ENCODE measurements at regions not wholly inside any gene's neighbourhood (a gene's known extent, or its start where the extent isn't known, plus 50 kb on each side); places are given as distances from the start of the nearest gene placed in this dataset.

GRCh38 chr15:37261685-37262084 lies 161.3 kb upstream of the MEIS2 start:
- DNase-seq = no peak

- DNase-seq = no peak
Observed at GRCh38 chr15:37262922-37263608, 162.7 kb upstream of the MEIS2 start.

DNA sequence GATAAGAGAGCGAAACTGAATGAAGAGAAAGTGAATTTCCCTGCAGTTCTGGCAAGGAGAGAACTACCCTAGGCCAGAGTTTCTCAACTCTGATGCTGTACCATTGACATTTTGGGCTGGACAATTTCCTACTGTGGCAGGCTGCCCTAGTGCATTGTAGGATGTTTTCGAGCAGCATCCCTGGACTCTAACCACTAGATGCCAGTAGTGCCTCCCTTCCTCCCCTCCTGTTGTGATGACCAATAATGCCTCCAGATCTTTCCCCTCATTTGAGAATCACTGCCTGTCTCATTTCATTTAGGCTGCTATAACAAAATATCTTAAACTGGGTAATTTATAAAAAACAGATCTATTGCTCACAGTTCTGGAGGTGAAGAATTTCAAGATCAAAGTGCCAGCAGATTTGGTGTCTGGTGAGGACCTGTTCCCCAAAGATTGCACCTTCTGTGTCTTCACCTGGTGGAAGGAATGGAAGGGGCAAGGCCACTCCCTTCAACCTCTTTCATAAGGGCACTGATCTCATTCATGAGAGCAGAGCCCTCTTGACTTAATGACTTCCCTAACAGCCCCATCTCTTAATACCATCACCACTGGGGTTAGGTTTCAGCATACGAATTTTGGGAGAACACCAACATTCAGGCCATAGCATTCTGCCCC lies 188.9 kb upstream of the MEIS2 start:
- peak; percentile 1 to 38 for DNase-seq

DNA sequence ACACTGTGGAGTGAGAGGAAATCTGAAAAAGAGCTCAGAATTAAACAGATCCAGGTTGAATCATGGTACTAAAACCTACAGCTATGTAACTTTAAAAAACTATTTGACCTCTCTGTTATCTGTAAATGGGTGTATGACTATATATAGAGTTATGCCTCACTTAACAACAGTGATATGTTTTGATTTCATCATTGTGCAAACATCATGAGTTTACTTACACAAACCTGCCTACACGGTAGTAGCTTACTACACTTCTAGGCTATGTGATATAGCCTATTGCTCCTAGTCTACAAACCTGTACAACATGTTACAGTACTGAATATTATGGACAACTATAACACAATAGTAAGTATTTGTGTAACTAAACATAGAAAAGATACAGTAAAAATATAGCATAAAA lies 191.6 kb upstream of the MEIS2 start:
- DNase-seq = no peak

GRCh38 chr15:37298271-37298670 lies 197.9 kb upstream of the MEIS2 start:
- no peak for DNase-seq

DNA sequence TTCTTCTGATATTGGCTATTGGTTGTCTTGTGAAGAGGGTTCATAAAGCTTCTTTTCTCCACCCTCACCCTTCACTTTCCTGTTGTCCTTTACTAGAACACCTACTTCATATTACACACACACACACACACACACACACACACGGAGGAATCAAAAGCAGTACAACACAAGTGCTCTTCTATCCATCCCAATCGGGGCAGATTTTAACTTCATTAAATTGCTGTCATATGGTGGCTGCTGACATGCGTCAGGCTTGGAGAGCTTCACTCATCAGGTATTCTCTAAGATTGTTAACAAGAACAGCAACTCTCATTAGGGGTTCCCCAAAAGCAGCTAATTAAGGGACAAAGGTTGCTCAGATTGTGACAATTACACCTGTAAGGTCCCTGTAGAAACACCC lies 239.1 kb upstream of the MEIS2 start:
- DNase-seq = peak in 1 of 2 experiments; percentile 37

DNA sequence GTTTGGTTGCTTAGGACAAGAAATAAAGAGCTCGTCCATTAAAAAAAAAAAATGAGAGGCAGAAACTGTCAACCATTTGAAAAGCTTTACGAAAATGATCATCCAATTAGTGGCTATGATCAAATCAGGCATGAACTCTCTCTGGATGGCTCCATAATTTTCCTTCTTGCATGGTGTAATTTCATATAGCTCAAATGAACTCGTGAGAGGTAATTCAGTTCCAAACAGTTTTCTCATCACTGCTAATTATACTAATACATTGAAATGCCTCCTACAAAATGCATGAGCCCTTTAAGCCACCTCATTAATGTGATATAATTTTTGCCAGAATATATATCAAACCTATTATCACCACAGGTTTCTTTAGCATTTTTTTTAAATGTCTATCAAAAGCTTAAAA lies 239.5 kb upstream of the MEIS2 start:
- DNase-seq = peak in 1 of 2 experiments; percentile 37

DNA sequence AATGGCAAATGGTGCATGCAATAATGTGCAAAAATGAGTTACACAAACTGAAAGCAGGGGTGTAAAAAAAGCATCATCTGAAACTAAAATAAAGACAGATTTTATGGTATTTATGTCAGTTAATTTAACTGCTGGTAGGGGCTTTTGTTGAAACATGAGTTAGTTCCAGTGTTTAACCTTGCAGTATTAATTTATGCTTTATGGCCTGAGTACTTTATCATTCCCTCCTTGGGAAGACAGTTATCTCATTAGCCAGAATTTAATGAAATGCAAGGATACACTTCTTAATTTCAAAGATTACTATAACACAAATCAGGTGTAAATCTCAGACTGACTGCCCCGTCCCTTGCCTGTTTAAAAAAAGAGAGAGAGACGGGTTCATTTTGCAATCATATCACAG lies 240.1 kb upstream of the MEIS2 start:
- no peak for DNase-seq

DNA sequence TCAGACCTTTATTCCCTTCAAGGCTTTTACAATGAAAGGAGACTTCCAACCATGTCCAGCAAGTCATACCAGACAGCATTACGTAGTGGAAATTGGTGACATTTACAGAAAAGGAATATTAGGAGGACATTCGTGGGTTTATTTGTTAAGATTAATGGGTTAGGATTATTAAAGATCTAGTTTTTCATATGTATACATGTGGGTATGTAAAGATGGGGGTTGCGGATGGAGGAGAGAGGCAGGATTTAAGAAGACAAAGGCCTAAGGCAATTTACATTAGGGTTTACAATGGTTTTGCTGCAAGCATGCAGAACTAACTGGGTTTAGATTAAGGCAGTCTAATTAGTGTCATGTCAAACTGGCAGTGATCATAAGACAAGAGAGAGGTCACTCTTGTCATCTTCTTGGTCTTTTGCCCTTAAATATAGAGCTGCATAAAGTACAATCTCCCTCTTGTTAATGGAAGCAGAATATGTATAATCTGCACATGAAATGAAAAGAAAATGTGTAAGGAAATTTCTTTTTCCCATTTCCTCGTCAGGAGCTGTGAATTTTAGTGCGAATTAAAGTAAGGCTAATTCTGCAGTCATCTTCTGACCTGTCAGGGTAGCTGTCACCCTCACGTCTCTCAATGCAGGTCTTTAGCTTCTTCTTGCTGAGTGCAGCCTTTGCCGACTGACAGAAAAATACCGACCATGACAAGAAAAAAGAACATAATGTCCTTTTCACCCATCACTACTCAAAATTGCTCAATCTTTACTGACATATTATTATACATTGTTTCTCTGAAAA lies 258.9 kb upstream of the MEIS2 start:
- DNase-seq = no peak

GRCh38 chr15:37359893-37360290 lies 259.5 kb upstream of the MEIS2 start:
- no peak for DNase-seq

DNA sequence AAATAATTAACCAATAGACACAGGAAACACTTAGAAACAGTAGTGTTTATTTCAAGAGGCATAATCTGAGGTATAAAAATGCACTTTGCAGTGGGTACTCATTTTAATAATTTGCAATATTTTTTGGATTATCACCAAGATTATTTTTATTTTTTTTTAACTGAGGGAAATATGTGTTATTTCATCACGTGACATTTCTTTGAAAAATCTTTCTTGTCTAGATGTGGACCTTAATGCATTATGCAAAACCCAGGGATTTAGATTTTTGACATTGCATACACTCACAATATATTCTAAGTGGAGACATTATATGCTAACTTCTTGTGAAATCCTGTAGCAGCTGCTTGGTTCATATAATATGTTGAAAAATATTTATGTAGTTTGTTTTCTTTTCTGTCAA lies 260.4 kb upstream of the MEIS2 start:
- no peak for DNase-seq

DNA sequence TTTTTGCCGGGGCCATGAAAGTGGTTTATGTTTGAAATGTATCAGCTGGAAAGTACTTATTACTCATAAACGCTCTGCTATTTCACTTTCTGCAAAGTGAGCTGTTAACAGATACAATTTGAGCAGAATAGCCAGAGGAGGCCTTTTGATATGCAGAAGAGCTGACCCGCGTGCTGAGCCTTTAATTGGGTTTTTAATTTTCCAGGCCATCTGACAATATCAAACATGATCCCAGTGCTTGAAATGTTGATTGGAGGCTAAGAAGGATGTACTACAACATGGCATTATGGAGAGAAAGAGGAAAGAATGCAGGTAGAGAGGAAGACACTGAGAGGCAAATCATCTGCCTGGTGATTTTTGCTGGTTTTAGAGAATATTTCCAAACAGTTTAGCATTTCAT lies 261.3 kb upstream of the MEIS2 start:
- peak in 1 of 2 experiments; percentile 6 for DNase-seq

DNA sequence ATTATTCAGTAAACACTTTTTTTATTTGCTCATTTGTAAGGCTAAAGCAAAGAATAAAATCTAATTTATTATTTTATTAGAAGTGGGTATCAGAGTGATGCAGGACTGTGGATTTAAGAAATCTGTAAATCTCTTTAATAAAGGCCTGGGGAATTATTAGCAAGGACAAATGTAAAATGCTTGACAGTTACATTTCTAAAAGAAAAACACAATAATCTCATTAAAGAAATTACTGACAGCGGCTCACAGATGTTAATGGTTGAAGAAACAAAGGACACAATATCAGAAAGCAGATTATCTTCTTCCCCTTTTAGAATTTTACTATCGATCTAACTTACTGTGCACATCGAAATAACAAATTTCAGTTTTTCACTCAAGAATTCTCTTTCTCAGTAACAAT lies 262.1 kb upstream of the MEIS2 start:
- DNase-seq = no peak

GRCh38 chr15:37368961-37369360 lies 268.6 kb upstream of the MEIS2 start:
- no peak for DNase-seq

DNA sequence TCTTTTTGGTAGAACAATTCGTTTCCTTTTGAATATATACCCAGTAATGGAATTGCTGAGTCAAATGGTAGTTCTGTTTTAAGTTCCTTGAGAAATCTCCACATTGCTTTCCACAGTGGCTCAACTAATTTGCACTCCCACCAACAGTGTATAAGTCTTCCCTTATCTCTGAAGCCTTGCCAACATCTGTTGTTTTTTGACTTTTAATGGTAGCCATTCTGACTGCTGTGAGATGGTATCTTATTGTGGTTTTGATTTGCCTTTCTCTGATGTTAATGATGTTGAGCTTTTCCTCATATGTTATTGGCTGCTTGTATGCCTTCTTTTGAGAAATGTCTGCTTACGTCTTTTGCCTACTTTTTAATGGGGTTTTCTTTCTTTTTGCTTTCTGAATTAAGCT lies 270.6 kb upstream of the MEIS2 start:
- DNase-seq = no peak

DNA sequence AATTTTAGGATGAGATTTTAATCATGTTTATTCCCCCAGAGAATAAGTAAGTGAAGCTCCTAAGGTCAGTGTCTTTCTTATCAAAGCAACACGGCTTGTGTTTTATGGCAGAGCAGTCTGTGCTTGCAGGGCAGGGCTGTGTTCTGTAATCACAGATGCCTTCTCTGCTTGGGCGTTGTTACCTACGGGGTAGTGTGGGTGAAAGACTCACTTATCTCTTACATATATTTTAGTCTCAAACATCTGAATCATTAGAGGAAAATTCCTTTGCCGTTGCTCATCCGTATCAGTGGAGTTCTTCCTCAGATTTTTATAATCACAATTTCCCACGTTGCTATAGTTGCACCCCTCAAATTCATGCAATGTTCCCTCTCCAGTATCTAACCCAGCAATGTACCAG lies 271.7 kb upstream of the MEIS2 start:
- no peak for DNase-seq

DNA sequence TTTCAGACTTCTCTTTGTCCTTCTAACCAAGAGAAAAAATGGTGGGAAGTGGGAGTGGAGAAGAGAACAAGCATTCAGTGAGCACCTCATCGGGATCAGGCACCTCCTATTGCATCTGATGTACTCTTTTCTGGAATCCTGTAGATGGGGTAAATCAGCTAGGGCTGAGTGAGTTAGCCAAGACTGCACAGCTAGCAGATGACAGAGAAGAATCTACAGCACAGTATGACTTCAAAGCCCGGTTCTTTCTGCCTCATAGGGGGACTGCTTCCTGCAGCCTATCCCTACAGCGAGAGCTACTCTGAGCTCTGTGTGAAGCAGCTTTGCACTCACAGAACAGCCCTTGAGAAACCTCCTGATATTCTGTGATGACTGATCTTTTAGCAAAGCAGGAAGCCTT lies 275.2 kb upstream of the MEIS2 start:
- DNase-seq = no peak

DNA sequence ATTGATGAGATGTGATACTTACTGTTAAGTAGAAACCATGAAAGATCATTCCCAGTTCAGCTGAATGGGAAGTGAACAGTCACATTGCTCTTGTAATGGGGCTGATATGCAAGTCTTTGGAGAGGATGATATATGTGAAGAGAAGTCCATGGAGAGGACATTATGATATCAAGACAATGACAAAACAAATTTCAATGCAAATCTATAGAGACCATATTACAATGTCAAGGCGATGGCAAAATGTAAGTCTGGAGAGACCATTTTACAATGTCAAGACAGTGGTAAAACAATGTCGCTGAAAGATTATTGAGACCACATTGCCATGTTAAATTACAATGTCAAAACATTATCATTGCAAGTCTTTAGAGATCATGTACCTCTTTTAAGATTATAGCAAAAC lies 277.1 kb upstream of the MEIS2 start:
- no peak for DNase-seq

- DNase-seq = no peak
Observed at GRCh38 chr15:37394402-37395099, 294.2 kb upstream of the MEIS2 start.

- no peak for DNase-seq
Observed at GRCh38 chr15:37395100-37395468, 294.7 kb upstream of the MEIS2 start.

DNA sequence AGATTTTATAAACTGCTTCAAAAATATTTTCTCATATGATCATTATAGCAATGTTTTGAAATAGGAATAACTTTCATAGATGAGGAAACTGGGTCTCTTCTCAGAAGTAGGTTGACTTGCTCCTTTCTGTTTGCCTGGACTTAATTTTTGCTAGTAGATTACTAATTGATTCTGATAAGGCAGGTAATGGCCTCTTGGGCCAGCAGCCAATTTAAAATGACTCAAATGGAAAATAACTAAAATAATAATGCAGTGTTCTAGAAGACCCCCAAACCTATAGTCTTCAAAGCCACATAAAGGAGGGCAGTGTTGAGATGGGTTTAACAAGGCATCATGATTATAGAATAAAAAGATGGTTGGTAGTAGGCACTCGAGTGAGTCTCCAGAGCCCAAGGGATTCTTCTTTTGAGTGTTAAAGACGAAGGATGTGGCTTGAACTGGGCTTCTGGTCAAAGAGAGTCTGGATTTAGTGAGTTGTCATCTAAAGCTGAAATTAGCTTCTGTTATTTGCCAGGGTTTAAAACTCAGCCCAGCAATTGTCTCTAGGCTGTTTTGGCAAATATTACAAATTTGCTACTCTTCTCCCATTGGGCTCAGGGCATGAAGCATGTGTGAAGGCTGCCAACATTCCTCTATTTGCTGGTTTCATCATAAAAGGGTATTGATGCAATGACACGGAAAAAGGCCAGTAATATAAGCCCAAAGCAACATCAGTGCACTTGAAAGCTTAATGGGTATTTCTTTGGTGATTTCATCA lies 297.1 kb upstream of the MEIS2 start:
- DNase-seq = no peak

DNA sequence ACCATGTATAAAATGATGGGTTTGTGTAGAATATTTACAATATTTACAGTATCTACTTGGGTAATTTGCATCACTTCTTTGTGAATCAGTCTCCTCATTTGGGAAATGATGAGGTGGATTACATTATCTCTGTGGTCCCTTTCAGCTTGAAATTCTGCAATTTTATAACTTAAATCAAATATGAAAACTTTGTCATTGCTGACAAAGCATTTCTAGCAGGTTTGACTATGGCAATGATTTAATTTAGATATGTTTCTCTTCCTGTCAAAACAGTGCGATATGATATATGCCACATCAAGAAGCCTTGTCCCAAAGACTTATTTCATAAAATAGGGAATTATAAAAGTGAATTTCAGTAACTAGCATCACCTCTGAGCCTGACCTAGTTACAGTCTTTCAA lies 315.8 kb upstream of the MEIS2 start:
- DNase-seq = no peak

- no peak for DNase-seq
Observed at GRCh38 chr15:37425541-37425940, 325.2 kb upstream of the MEIS2 start.

Measured in NCI-H2081 (cell line).